Natural killer cell (primary cell): ENCODE measurements at regions not wholly inside any gene's neighbourhood (a gene's known extent, or its start where the extent isn't known, plus 50 kb on each side); places are given as distances from the start of the nearest gene placed in this dataset.

ENCODE experiments used
- ATAC-seq, 3 donors: fragments of 150-1000 bp in 2 of 3; fragments of 200-7000 bp in 1 of 3; cut with Tn5 transposase; 1 replicate in 1 of 3; 2 replicates in 2 of 3; pipeline ENCODE4 v1.10.0; 2021; ENCODE audit warnings: mild to moderate bottlenecking in 2 of 3, moderate library complexity in 2 of 3
- DNase-seq, 2 donors: peaks; one replicate each; pipeline versions ENCODE4 v3.0.0 to v3.0.0-alpha.2; 2013 to 2021; ENCODE audit warnings: mixed read lengths in 1 of 2
- H3K27ac ChIP-seq: one replicate; pipeline ENCODE4 v1.5.1; 2013; ENCODE audit warnings: mild to moderate bottlenecking, low read length
- H3K27me3 ChIP-seq: one replicate; pipeline ENCODE4 v1.6.1; 2013; ENCODE audit warnings: low read length; ENCODE audit not compliant: control insufficient read depth, insufficient read depth
- H3K36me3 ChIP-seq: one replicate; pipeline ENCODE4 v1.6.1; 2013; ENCODE audit warnings: low read length; ENCODE audit not compliant: control insufficient read depth, insufficient read depth
- H3K4me1 ChIP-seq: one replicate; pipeline ENCODE4 v1.6.1; 2013; ENCODE audit warnings: low read length; ENCODE audit not compliant: control insufficient read depth, insufficient read depth
- H3K4me3 ChIP-seq: one replicate; pipeline ENCODE4 v1.5.1; 2013; ENCODE audit warnings: low read length
- H3K9me3 ChIP-seq: one replicate; pipeline ENCODE4 v1.6.1; 2013; ENCODE audit warnings: low read length; ENCODE audit not compliant: control insufficient read depth, insufficient read depth
- H3K27ac Mint-ChIP-seq, 2 donors: one replicate each; pipeline ENCODE4 v1.8.0; 2022; ENCODE audit warnings: mild to moderate bottlenecking in 2 of 2, mixed read lengths in 2 of 2, moderate library complexity in 1 of 2
- H3K27me3 Mint-ChIP-seq, 2 donors: one replicate each; pipeline ENCODE4 v1.8.0; 2022; ENCODE audit warnings: low read depth in 2 of 2, mixed read lengths in 2 of 2
- H3K36me3 Mint-ChIP-seq: one replicate; pipeline ENCODE4 v1.8.0; 2022; ENCODE audit warnings: mixed read lengths
- H3K4me1 Mint-ChIP-seq, 2 donors: one replicate each; pipeline ENCODE4 v1.8.0; 2022; ENCODE audit warnings: mixed read lengths in 2 of 2
- H3K4me3 Mint-ChIP-seq: one replicate; pipeline ENCODE4 v1.8.0; 2022; ENCODE audit warnings: mild to moderate bottlenecking, moderate library complexity, mixed read lengths
- H3K9me3 Mint-ChIP-seq, 2 donors: one replicate each; pipeline ENCODE4 v1.8.0; 2022; ENCODE audit warnings: mixed read lengths in 2 of 2
- WGBS: methylation state at CpG from one replicate; pipeline ENCODE4 v1.1.7; 2013; ENCODE audit warnings: missing lambda C conversion rate; ENCODE audit not compliant: insufficient coverage; 5-methylcytosine and 5-hydroxymethylcytosine counted together
- intact Hi-C: fragments of 100-400 bp; cut with micrococcal nuclease; formaldehyde crosslinking; loops from one replicate; pipeline ENCODE4 v1.14.2; 2022
- TF ChIP-seq, protein P1 (sequence below): fragments of 200-600 bp; IDR thresholded peaks from one replicate; pipeline ENCODE4 v1.8.0; 2022; ENCODE audit warnings: antibody characterized with exemption

DNA sequence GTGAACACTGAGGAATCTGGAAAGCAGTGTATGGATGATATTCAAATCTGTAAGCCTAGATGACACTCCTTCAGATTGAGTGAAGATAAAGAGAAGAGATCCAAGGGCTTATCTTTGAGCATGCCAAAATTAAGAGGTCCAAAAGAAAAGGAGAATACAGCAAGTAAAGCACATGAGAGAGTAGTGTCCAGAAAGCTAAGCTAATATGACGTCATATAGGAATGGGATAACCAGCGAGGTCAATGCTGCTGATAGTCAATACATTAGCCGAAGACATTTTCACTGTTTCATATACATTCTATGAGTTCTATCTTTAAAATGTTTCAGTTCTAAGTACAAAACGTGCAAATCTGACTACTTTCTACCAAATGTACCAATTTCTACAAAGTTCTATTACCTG, 975.8 kb downstream of the TLE4 start:
- Mint-ChIP-seq H3K27ac (no peak overlapping the region), H3K4me1 (no peaks in the 10 kb centered on the region), H3K9me3 (peaks cover 0 to 4% of the 10 kb centered on the region in 2 donors), H3K27me3 (no peaks in the 10 kb centered on the region), H3K36me3 (no peaks in the 10 kb centered on the region), H3K4me3 (no peak overlapping the region)
- Histone ChIP-seq H3K4me1 (no peaks in the 10 kb centered on the region), H3K36me3 (no peaks in the 10 kb centered on the region), H3K27ac (no peak overlapping the region), H3K4me3 (no peak overlapping the region), H3K9me3 (no peaks in the 10 kb centered on the region), H3K27me3 (no peaks in the 10 kb centered on the region)
- TF ChIP-seq, protein P1, sequence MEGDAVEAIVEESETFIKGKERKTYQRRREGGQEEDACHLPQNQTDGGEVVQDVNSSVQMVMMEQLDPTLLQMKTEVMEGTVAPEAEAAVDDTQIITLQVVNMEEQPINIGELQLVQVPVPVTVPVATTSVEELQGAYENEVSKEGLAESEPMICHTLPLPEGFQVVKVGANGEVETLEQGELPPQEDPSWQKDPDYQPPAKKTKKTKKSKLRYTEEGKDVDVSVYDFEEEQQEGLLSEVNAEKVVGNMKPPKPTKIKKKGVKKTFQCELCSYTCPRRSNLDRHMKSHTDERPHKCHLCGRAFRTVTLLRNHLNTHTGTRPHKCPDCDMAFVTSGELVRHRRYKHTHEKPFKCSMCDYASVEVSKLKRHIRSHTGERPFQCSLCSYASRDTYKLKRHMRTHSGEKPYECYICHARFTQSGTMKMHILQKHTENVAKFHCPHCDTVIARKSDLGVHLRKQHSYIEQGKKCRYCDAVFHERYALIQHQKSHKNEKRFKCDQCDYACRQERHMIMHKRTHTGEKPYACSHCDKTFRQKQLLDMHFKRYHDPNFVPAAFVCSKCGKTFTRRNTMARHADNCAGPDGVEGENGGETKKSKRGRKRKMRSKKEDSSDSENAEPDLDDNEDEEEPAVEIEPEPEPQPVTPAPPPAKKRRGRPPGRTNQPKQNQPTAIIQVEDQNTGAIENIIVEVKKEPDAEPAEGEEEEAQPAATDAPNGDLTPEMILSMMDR: no peak
- intact Hi-C loops: no loop called here
- DNase-seq (no peak), ATAC-seq (no peak)
- 68% methylated on average over 4 of the region's 4 CpGs for WGBS

DNA sequence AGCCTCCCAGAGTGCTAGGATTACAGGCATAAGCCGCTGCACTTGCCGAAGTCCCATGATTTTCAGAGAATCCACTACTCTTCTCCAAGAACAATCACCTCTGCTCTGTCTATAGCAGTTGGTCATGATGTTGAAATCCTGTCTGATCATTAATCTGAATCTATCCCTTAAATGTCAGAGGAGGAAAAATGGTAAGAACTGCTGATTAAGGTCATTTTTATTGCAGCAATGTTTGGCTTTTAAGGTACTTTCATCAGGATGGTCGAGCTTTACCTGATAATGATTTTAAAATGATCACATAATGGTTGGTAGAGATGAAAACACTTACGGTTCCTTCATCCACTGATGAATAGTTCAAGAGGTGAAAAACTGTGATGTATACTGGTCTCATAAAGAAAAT, 968.6 kb downstream of the TLE4 start:
- H3K4me1 ChIP-seq: no peaks in the 10 kb centered on the region
- H3K27me3 Mint-ChIP-seq: no peaks in the 10 kb centered on the region
- H3K27ac ChIP-seq: no peak overlapping the region
- no peaks in the 10 kb centered on the region for H3K36me3 Mint-ChIP-seq
- H3K36me3 ChIP-seq: no peaks in the 10 kb centered on the region
- intact Hi-C loops: no loop called here
- no peak overlapping the region for H3K4me3 ChIP-seq
- H3K9me3 Mint-ChIP-seq: peaks cover 0 to 3% of the 10 kb centered on the region in 2 donors
- WGBS: 100% methylated on average over 2 of the region's 4 CpGs
- DNase-seq: no peak
- no peak overlapping the region for H3K27ac Mint-ChIP-seq
- no peaks in the 10 kb centered on the region for H3K27me3 ChIP-seq
- no peak for ATAC-seq
- H3K9me3 ChIP-seq: no peaks in the 10 kb centered on the region
- H3K4me1 Mint-ChIP-seq: no peaks in the 10 kb centered on the region
- TF ChIP-seq, protein P1: no peak
- no peak overlapping the region for H3K4me3 Mint-ChIP-seq

DNA sequence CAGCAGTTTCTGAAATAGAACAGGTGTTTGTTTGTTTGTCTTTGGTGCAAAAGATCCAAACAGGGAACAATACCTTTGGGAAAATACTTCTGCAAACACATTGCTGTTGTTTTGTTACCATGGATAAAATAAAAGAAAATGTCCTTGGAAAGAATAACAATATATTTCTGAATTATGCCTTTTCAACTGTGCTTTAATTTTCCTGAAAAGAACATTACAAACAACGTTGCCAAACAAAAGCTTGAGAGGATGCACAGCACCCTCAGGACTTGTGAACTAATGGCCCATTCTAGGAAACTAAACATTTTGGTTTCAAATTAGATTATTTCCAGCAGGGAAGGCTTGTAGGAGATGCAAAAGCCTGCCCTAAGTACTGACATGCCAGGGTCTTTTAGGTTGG, 967.2 kb downstream of the TLE4 start:
- Histone ChIP-seq H3K36me3 (no peaks in the 10 kb centered on the region), H3K4me3 (no peak overlapping the region), H3K4me1 (no peaks in the 10 kb centered on the region), H3K27ac (no peak overlapping the region), H3K9me3 (no peaks in the 10 kb centered on the region), H3K27me3 (no peaks in the 10 kb centered on the region)
- DNase-seq (no peak), ATAC-seq (no peak)
- Mint-ChIP-seq H3K4me3 (no peak overlapping the region), H3K36me3 (no peaks in the 10 kb centered on the region), H3K9me3 (peaks cover 3 to 6% of the 10 kb centered on the region in 2 donors), H3K27me3 (no peaks in the 10 kb centered on the region), H3K27ac (no peak overlapping the region), H3K4me1 (no peaks in the 10 kb centered on the region)
- WGBS: 89% methylated on average over 1 of the region's 1 CpG
- intact Hi-C loops: no loop called here
- TF ChIP-seq, protein P1: no peak

DNA sequence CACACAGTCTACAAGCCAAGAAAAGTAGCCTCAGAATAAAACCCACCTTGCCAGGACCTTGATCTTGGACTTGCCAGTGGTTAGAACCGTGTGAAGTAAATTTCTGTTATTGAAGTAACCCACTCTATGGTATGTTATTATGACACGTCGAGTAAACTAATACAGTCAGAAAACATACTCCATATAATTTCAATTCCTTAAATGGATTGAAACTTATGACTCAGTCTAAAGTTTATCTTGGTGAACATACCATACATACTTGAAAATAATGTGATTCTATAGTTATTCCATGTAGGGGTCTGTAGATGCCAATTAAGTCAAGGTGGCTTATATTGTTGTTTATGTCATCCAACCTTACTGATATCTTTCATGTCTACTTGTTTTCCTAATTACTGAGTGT, 950.7 kb downstream of the TLE4 start:
- Mint-ChIP-seq H3K36me3 (peaks cover 5% of the 10 kb centered on the region), H3K27me3 (no peaks in the 10 kb centered on the region), H3K9me3 (peaks cover 17 to 20% of the 10 kb centered on the region in 2 donors), H3K27ac (no peak overlapping the region), H3K4me3 (no peak overlapping the region), H3K4me1 (no peaks in the 10 kb centered on the region)
- H3K4me1 ChIP-seq: no peaks in the 10 kb centered on the region
- TF ChIP-seq, protein P1: no peak
- no peak for DNase-seq
- no CpG with 5 or more reads among the region's 3 CpGs for WGBS
- H3K27ac ChIP-seq: no peak overlapping the region
- no peaks in the 10 kb centered on the region for H3K36me3 ChIP-seq
- no peaks in the 10 kb centered on the region for H3K27me3 ChIP-seq
- H3K4me3 ChIP-seq: no peak overlapping the region
- no peak for ATAC-seq
- H3K9me3 ChIP-seq: peaks cover 6% of the 10 kb centered on the region
- intact Hi-C loops: no loop called here
